Astrocyte of the spinal cord (primary cell): ENCODE measurements at regions not wholly inside any gene's neighbourhood (a gene's known extent, or its start where the extent isn't known, plus 50 kb on each side); places are given as distances from the start of the nearest gene placed in this dataset.

ENCODE experiments used
- DNase-seq: peaks from one replicate; pipeline ENCODE4 v3.0.0; 2011; ENCODE audit warnings: low read depth, low spot score
- H3K4me3 ChIP-seq: 2 replicates; pipeline ENCODE4 v1.5.1; 2011; ENCODE audit warnings: low read depth, mild to moderate bottlenecking, low read length, moderate library complexity
- CTCF ChIP-seq: IDR thresholded peaks from 2 replicates; pipeline ENCODE4 v1.5.1; 2012; ENCODE audit warnings: low read depth, mild to moderate bottlenecking, low read length, inconsistent platforms
- in situ Hi-C: cut with HindIII; loops from 2 replicates; pipeline ENCODE4 v1.10.0; 2017; ENCODE audit warnings: low sequenced_read_pairs

- H3K4me3 ChIP-seq = no peak overlapping the region
- in situ Hi-C loops = no loop called here
- no peak for DNase-seq
- TF ChIP-seq CTCF = no peak
Observed at GRCh38 chr5:175279506-175279905, 164.5 kb downstream of the DRD1 start.

GRCh38 chr5:175275748-175276147, 168.2 kb downstream of the DRD1 start:
- no peak for TF ChIP-seq CTCF
- H3K4me3 ChIP-seq = no peak overlapping the region
- in situ Hi-C loops = no loop called here
- DNase-seq = no peak

GRCh38 chr5:175275097-175275496, 168.9 kb downstream of the DRD1 start:
- in situ Hi-C loops = no loop called here
- no peak for DNase-seq
- no peak for TF ChIP-seq CTCF
- H3K4me3 ChIP-seq = no peak overlapping the region

GRCh38 chr5:175274171-175274570, 169.8 kb downstream of the DRD1 start:
- H3K4me3 ChIP-seq = no peak overlapping the region
- no peak for DNase-seq
- no peak for TF ChIP-seq CTCF
- in situ Hi-C loops = no loop called here

- no peak overlapping the region for H3K4me3 ChIP-seq
- in situ Hi-C loops = no loop called here
- DNase-seq = no peak
- no peak for TF ChIP-seq CTCF
Observed at GRCh38 chr5:175264406-175264805, 179.6 kb downstream of the DRD1 start.

GRCh38 chr5:175263776-175264175, 180.2 kb downstream of the DRD1 start:
- in situ Hi-C loops = no loop called here
- H3K4me3 ChIP-seq = no peak overlapping the region
- TF ChIP-seq CTCF = no peak
- DNase-seq = no peak

- H3K4me3 ChIP-seq = no peak overlapping the region
- in situ Hi-C loops = no loop called here
- no peak for TF ChIP-seq CTCF
- DNase-seq = no peak
Observed at GRCh38 chr5:175261526-175261925, 182.5 kb downstream of the DRD1 start.
